HCT116 (cell line): ENCODE measurements at regions not wholly inside any gene's neighbourhood (a gene's known extent, or its start where the extent isn't known, plus 50 kb on each side); places are given as distances from the start of the nearest gene placed in this dataset.

Experiments
- ATAC-seq: fragments of 200-7000 bp; cut with Tn5 transposase; 2 replicates; pipeline ENCODE4 v1.9.1; 2020; ENCODE audit warnings: mild to moderate bottlenecking, moderate library complexity
- BruUV-seq: library from RNA; stranded (reverse); fragments of 400-500 nt; replicated peaks from 2 replicates; lab custom pipeline; 2021; lab: Mats Ljungman, UMichigan
- CTCF ChIA-PET: fragments of 300-600 bp; sonication (Branson Sonifier 250); formaldehyde crosslinking; loops from one replicate; lab custom pipeline; 2021; ENCODE audit warnings: antibody characterized with exemption; lab: Charles Lee
- POLR2A ChIA-PET: fragments of 300-600, 350-600 bp; sonication (Branson Sonifier 250); formaldehyde crosslinking; loops from one replicate; lab custom pipeline; 2021; ENCODE audit warnings: antibody characterized with exemption; lab: Charles Lee
- RAD21 ChIA-PET, 2 experiments: fragments of 300-600 bp; sonication (Branson Sonifier 250); formaldehyde crosslinking; loops; one replicate each; lab custom pipeline; 2023; ENCODE audit warnings: low total read pairs in 2 of 2; ENCODE audit not compliant: uncharacterized antibody in 2 of 2, unreplicated experiment in 2 of 2, low non-redundant PET in 1 of 2; lab: Charles Lee
- DNase-seq: peaks from one replicate; pipeline ENCODE4 v3.0.0-alpha.2; 2010; ENCODE audit warnings: low read depth, low spot score
- H2AFZ ChIP-seq: fragments of 200-600 bp; shearing (Covaris generic), sonication (generic); 2 replicates; pipeline ENCODE4 v1.6.1; 2017; ENCODE audit warnings: low read depth, mixed run types, mixed read lengths, antibody characterized with exemption, low read length; ENCODE audit not compliant: poor library complexity, severe bottlenecking
- H3K27ac ChIP-seq: 2 replicates; pipeline ENCODE4 v1.5.1; 2012; ENCODE audit warnings: low read depth, low read length
- H3K27me3 ChIP-seq: fragments of 200-600 bp; sonication (generic); 2 replicates; pipeline ENCODE4 v1.6.1; 2016; ENCODE audit warnings: mixed run types, low read length, mixed read lengths; ENCODE audit not compliant: insufficient read depth
- H3K36me3 ChIP-seq, 2 experiments: fragments of 200-500 bp in 1 of 2; fragments of 200-600 bp in 1 of 2; sonication (Bioruptor generic) in 1 of 2; sonication (generic) in 1 of 2; 2 replicates each; pipeline versions ENCODE4 v1.5.1 to v1.6.1; 2014 to 2016; ENCODE audit warnings: low read length in 2 of 2, inconsistent platforms in 1 of 2, mixed read lengths in 1 of 2, mixed run types in 1 of 2; ENCODE audit not compliant: insufficient read depth in 2 of 2, control insufficient read depth in 1 of 2
- H3K4me1 ChIP-seq, 2 experiments: fragments of 200-600 bp in 1 of 2; sonication (generic) in 1 of 2; 2 replicates each; pipeline versions ENCODE4 v1.5.1 to v1.6.1; 2012 to 2017; ENCODE audit warnings: low read length in 2 of 2, inconsistent platforms in 1 of 2, mild to moderate bottlenecking in 1 of 2, mixed read lengths in 1 of 2, mixed run types in 1 of 2, moderate library complexity in 1 of 2; ENCODE audit not compliant: insufficient read depth in 2 of 2, control insufficient read depth in 1 of 2
- H3K4me2 ChIP-seq: fragments of 200-600 bp; sonication (generic); 2 replicates; pipeline ENCODE4 v1.6.1; 2017; ENCODE audit warnings: mixed run types, low read length, mixed read lengths
- H3K4me3 ChIP-seq, 2 experiments: fragments of 200-600 bp in 1 of 2; sonication (generic) in 1 of 2; replicated peaks in 1 of 2; 2 replicates each; pipeline ENCODE4 v1.5.1; 2011 to 2016; ENCODE audit warnings: low read length in 2 of 2, control low read depth in 1 of 2, low read depth in 1 of 2, mild to moderate bottlenecking in 1 of 2, mixed read lengths in 1 of 2, mixed run types in 1 of 2
- H3K79me2 ChIP-seq: fragments of 200-600 bp; sonication (generic); 2 replicates; pipeline ENCODE4 v1.6.1; 2017; ENCODE audit warnings: mild to moderate bottlenecking, mixed run types, low read length, moderate library complexity, mixed read lengths; ENCODE audit not compliant: insufficient read depth
- H3K9ac ChIP-seq: fragments of 200-600 bp; sonication (generic); 2 replicates; pipeline ENCODE4 v1.6.1; 2016; ENCODE audit warnings: low read length, mixed read lengths
- H3K9me2 ChIP-seq: fragments of 200-600 bp; sonication (generic), shearing (Covaris generic); 2 replicates; pipeline ENCODE4 v1.6.1; 2017; ENCODE audit warnings: mixed run types, mild to moderate bottlenecking, moderate library complexity; ENCODE audit not compliant: insufficient read depth
- H3K9me3 ChIP-seq, 2 experiments: fragments of 200-500 bp in 1 of 2; fragments of 200-600 bp in 1 of 2; sonication (Bioruptor generic) in 1 of 2; sonication (generic) in 1 of 2; 2 replicates each; pipeline ENCODE4 v1.6.1; 2014 to 2017; ENCODE audit warnings: low read length in 2 of 2, mixed read lengths in 2 of 2, inconsistent platforms in 1 of 2, low read depth in 1 of 2, mild to moderate bottlenecking in 1 of 2, mixed run types in 1 of 2, moderate library complexity in 1 of 2; ENCODE audit not compliant: control insufficient read depth in 1 of 2, insufficient read depth in 1 of 2
- H4K20me1 ChIP-seq: fragments of 200-600 bp; sonication (generic), shearing (Covaris generic); 2 replicates; pipeline ENCODE4 v1.6.1; 2017; ENCODE audit warnings: mixed run types, mild to moderate bottlenecking, moderate library complexity; ENCODE audit not compliant: insufficient read depth
- CEBPB ChIP-seq: IDR thresholded peaks from 2 replicates; pipeline ENCODE4 v1.6.1; 2012; ENCODE audit warnings: low read depth
- ELF1 ChIP-seq: IDR thresholded peaks from 2 replicates; pipeline ENCODE4 v1.6.1; 2012; ENCODE audit warnings: low read depth, borderline replicate concordance
- EZH2 ChIP-seq: fragments of 200-600 bp; sonication (generic); IDR thresholded peaks from 2 replicates; pipeline ENCODE4 v1.6.1; 2017; ENCODE audit warnings: antibody characterized with exemption, mixed run types
- EZH2phosphoT487 ChIP-seq: fragments of 200-600 bp; IDR thresholded peaks from 2 replicates; pipeline ENCODE4 v1.6.1; 2018; ENCODE audit warnings: antibody characterized with exemption, borderline replicate concordance
- JUND ChIP-seq: IDR thresholded peaks from 2 replicates; pipeline ENCODE4 v1.6.1; 2012
- POLR2A ChIP-seq: IDR thresholded peaks from 2 replicates; pipeline ENCODE4 v1.7.0; 2011; ENCODE audit warnings: borderline replicate concordance; ENCODE audit not compliant: insufficient read depth, insufficient read length; ENCODE audit errors: extremely low read depth
- RAD21 ChIP-seq: IDR thresholded peaks from 2 replicates; pipeline ENCODE4 v1.6.1; 2012; ENCODE audit warnings: low read depth, mild to moderate bottlenecking
- SIN3A ChIP-seq: IDR thresholded peaks from 2 replicates; pipeline ENCODE4 v1.6.1; 2012; ENCODE audit warnings: low read depth
- SP1 ChIP-seq: IDR thresholded peaks from 2 replicates; pipeline ENCODE4 v1.6.1; 2012; ENCODE audit warnings: low read depth
- SRF ChIP-seq: IDR thresholded peaks from 2 replicates; pipeline ENCODE4 v1.6.1; 2012; ENCODE audit warnings: low read depth
- YY1 ChIP-seq: IDR thresholded peaks from 2 replicates; pipeline ENCODE4 v1.6.1; 2011; ENCODE audit warnings: low read length, low read depth, moderate library complexity, mild to moderate bottlenecking; ENCODE audit not compliant: insufficient replicate concordance; ENCODE audit errors: extremely low read depth
- intact Hi-C: fragments of 100-400 bp; cut with micrococcal nuclease; formaldehyde crosslinking; loops from 2 replicates; pipeline ENCODE4 v1.10.0; 2022
- TF ChIP-seq, protein P1 (sequence below): IDR thresholded peaks from 2 replicates; pipeline ENCODE4 v1.6.1; 2012
- TF ChIP-seq, protein P2 (sequence below): IDR thresholded peaks from 2 replicates; pipeline ENCODE4 v1.6.1; 2012
- TF ChIP-seq, protein P3 (sequence below): IDR thresholded peaks from 2 replicates; pipeline ENCODE4 v1.6.1; 2011; ENCODE audit warnings: mild to moderate bottlenecking, low read length, moderate library complexity; ENCODE audit not compliant: insufficient replicate concordance; ENCODE audit errors: extremely low read depth

DNA sequence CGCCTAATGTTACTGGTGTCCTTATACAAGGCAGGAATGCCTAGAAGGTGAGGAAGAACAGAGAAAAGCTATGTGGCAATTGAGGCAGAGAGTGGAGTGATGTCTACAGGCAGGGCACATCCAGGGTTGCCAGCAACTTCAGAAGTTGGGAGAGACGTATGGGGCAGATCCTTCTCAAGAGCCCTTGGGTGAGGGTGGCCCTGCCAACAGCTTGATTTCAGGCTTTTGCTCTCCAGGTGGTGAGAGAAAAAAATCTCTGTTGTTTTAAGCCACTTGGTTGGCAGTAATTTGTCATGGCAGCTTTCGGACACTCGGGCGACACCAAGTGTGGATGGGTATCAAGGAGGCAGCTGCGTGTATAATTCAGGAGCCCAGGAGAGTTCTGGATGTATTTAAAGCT, 217.4 kb upstream of the SMIM21 start:
- Histone ChIP-seq H3K4me3 (no peak overlapping the region), H3K36me3 (no peaks in the 10 kb centered on the region), H3K4me1 (no peaks in the 10 kb centered on the region), H3K9me2 (no peaks in the 10 kb centered on the region), H3K4me2 (no peak overlapping the region), H3K27me3 (no peaks in the 10 kb centered on the region), H3K9ac (no peak overlapping the region), H4K20me1 (no peaks in the 10 kb centered on the region), H3K9me3 (no peaks in the 10 kb centered on the region), H2AFZ (no peak overlapping the region), H3K27ac (no peak overlapping the region), H3K79me2 (no peaks in the 10 kb centered on the region)
- TF ChIP-seq RAD21 = no peak
- ChIA-PET CTCF (no interaction called here), RAD21 (no interaction called here), POLR2A (no interaction called here)
- ATAC-seq (no peak), DNase-seq (no peak)
- no TSS peak for BruUV-seq
- intact Hi-C loops = no loop called here

DNA sequence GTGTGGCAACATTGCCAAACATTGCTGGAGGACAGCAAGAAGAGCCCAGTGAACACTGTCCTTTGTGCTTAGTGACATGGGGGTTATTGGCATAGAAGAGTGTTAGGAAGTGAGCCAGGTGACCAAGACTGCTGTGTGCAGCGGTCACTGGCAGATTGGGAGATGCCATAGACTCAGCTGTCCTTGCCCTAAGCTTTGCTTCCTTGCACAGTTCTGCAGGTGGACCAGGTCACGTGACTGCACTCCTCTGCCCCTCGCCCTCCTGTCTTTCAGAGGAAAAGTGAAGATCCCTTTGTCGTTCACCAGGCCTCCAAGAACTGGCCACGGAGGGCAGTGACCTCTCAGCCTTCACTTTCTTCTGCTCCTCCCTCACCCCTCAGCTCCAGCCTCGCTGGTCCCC, 215.6 kb upstream of the SMIM21 start:
- no peaks in the 10 kb centered on the region for H3K36me3 ChIP-seq
- POLR2A ChIA-PET = no interaction called here
- no peak overlapping the region for H3K27ac ChIP-seq
- no peak overlapping the region for H2AFZ ChIP-seq
- no peak overlapping the region for H3K4me2 ChIP-seq
- CTCF ChIA-PET = no interaction called here
- no TSS peak for BruUV-seq
- no peak overlapping the region for H3K9ac ChIP-seq
- H3K9me3 ChIP-seq = no peaks in the 10 kb centered on the region
- H3K4me1 ChIP-seq = no peaks in the 10 kb centered on the region
- DNase-seq (no peak), ATAC-seq (no peak)
- H3K9me2 ChIP-seq = no peaks in the 10 kb centered on the region
- H4K20me1 ChIP-seq = no peaks in the 10 kb centered on the region
- TF ChIP-seq, protein P1, sequence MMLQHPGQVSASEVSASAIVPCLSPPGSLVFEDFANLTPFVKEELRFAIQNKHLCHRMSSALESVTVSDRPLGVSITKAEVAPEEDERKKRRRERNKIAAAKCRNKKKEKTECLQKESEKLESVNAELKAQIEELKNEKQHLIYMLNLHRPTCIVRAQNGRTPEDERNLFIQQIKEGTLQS = no peak
- no peak for TF ChIP-seq SIN3A
- TF ChIP-seq ELF1 = no peak
- TF ChIP-seq EZH2phosphoT487 = no peak
- no peak for TF ChIP-seq YY1
- no peak for TF ChIP-seq EZH2
- no peak for TF ChIP-seq CEBPB
- no peak for TF ChIP-seq JUND
- TF ChIP-seq, protein P2, sequence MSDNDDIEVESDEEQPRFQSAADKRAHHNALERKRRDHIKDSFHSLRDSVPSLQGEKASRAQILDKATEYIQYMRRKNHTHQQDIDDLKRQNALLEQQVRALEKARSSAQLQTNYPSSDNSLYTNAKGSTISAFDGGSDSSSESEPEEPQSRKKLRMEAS = no peak
- no peak for TF ChIP-seq SRF
- TF ChIP-seq SP1 = no peak
- TF ChIP-seq, protein P3, sequence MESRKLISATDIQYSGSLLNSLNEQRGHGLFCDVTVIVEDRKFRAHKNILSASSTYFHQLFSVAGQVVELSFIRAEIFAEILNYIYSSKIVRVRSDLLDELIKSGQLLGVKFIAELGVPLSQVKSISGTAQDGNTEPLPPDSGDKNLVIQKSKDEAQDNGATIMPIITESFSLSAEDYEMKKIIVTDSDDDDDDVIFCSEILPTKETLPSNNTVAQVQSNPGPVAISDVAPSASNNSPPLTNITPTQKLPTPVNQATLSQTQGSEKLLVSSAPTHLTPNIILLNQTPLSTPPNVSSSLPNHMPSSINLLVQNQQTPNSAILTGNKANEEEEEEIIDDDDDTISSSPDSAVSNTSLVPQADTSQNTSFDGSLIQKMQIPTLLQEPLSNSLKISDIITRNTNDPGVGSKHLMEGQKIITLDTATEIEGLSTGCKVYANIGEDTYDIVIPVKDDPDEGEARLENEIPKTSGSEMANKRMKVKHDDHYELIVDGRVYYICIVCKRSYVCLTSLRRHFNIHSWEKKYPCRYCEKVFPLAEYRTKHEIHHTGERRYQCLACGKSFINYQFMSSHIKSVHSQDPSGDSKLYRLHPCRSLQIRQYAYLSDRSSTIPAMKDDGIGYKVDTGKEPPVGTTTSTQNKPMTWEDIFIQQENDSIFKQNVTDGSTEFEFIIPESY = no peak
- TF ChIP-seq RAD21 = no peak
- no peak for TF ChIP-seq POLR2A
- no peaks in the 10 kb centered on the region for H3K79me2 ChIP-seq
- intact Hi-C loops = no loop called here
- H3K27me3 ChIP-seq = no peaks in the 10 kb centered on the region
- RAD21 ChIA-PET = no interaction called here
- H3K4me3 ChIP-seq = no peak overlapping the region
